Ascending aorta (tissue), 2 donors: ENCODE measurements at regions not wholly inside any gene's neighbourhood (a gene's known extent, or its start where the extent isn't known, plus 50 kb on each side); places are given as distances from the start of the nearest gene placed in this dataset.

ENCODE experiments used
- DNase-seq, 2 donors: peaks; one replicate each; pipeline ENCODE4 v3.0.0-alpha.2; 2019; ENCODE audit warnings: low spot score in 2 of 2
- H3K27ac ChIP-seq, 2 donors: fragments of 200-600 bp; sonication (generic); one replicate each; pipeline ENCODE4 v1.5.1; 2016 to 2017; ENCODE audit warnings: mild to moderate bottlenecking in 1 of 2
- H3K27me3 ChIP-seq: fragments of 200-600 bp; sonication (generic); one replicate; pipeline ENCODE4 v1.5.1; 2017
- H3K36me3 ChIP-seq, 2 donors: fragments of 200-600 bp; sonication (generic); one replicate each; pipeline ENCODE4 v1.5.1; 2016
- H3K4me1 ChIP-seq, 2 donors: fragments of 200-600 bp; sonication (generic); one replicate each; pipeline ENCODE4 v1.5.1; 2016 to 2017; ENCODE audit warnings: mild to moderate bottlenecking in 1 of 2
- H3K4me3 ChIP-seq, 2 donors: fragments of 200-600 bp; sonication (generic); one replicate each; pipeline ENCODE4 v1.5.1; 2016 to 2017; ENCODE audit warnings: mild to moderate bottlenecking in 1 of 2
- H3K9me3 ChIP-seq, 2 donors: fragments of 200-600 bp; sonication (generic); one replicate each; pipeline ENCODE4 v1.5.1; 2016
- CTCF ChIP-seq, 3 experiments: fragments of 200-600 bp in 2 of 3; fragments of 450-650 bp in 1 of 3; sonication (generic) in 2 of 3; IDR thresholded peaks; one replicate each; pipeline ENCODE4 v1.5.1; 2016 to 2019; ENCODE audit warnings: antibody characterized with exemption in 3 of 3, mild to moderate bottlenecking in 1 of 3, moderate library complexity in 1 of 3
- intact Hi-C: fragments of 100-400 bp; cut with DNase I; formaldehyde crosslinking; loops from one replicate; pipeline ENCODE4 v1.15.1; 2023

GRCh38 chr7:81004098-81004497, 85.2 kb upstream of the SEMA3C start:
- H3K36me3 ChIP-seq, result no peaks in the 10 kb centered on the region
- intact Hi-C loops, result no loop called here
- H3K4me3 ChIP-seq, result no peak overlapping the region
- H3K4me1 ChIP-seq, result no peaks in the 10 kb centered on the region
- no peak overlapping the region for H3K27ac ChIP-seq
- DNase-seq, result no peak
- no peaks in the 10 kb centered on the region for H3K9me3 ChIP-seq
- H3K27me3 ChIP-seq, result no peaks in the 10 kb centered on the region
- TF ChIP-seq CTCF (IDR thresholded peaks at IDR 0.05), result no peak

GRCh38 chr7:81003326-81003725, 84.5 kb upstream of the SEMA3C start:
- no peaks in the 10 kb centered on the region for H3K9me3 ChIP-seq
- no peak for TF ChIP-seq CTCF (IDR thresholded peaks at IDR 0.05)
- intact Hi-C loops, result no loop called here
- H3K36me3 ChIP-seq, result no peaks in the 10 kb centered on the region
- no peak overlapping the region for H3K4me3 ChIP-seq
- no peak for DNase-seq
- H3K27ac ChIP-seq, result no peak overlapping the region
- no peaks in the 10 kb centered on the region for H3K4me1 ChIP-seq
- H3K27me3 ChIP-seq, result no peaks in the 10 kb centered on the region

- Histone ChIP-seq H3K27me3 (no peaks in the 10 kb centered on the region), H3K36me3 (no peaks in the 10 kb centered on the region), H3K4me1 (no peaks in the 10 kb centered on the region), H3K4me3 (no peak overlapping the region), H3K27ac (no peak overlapping the region), H3K9me3 (no peaks in the 10 kb centered on the region)
- no peak for TF ChIP-seq CTCF (IDR thresholded peaks at IDR 0.05)
- intact Hi-C loops, result no loop called here
- DNase-seq, result no peak
Observed at GRCh38 chr7:81002421-81002820, 83.6 kb upstream of the SEMA3C start.

- H3K4me3 ChIP-seq, result no peak overlapping the region
- H3K27ac ChIP-seq, result no peak overlapping the region
- no peaks in the 10 kb centered on the region for H3K36me3 ChIP-seq
- H3K9me3 ChIP-seq, result no peaks in the 10 kb centered on the region
- no peaks in the 10 kb centered on the region for H3K27me3 ChIP-seq
- H3K4me1 ChIP-seq, result no peaks in the 10 kb centered on the region
- TF ChIP-seq CTCF (IDR thresholded peaks at IDR 0.05), result no peak
- intact Hi-C loops, result no loop called here
- DNase-seq, result no peak
Observed at GRCh38 chr7:80999771-81000170, 80.9 kb upstream of the SEMA3C start.

- no peak overlapping the region for H3K27ac ChIP-seq
Observed at GRCh38 chr7:80999100-80999499, 80.2 kb upstream of the SEMA3C start.

More at GRCh38 chr7:80999100-80999499, 80.2 kb upstream of the SEMA3C start:
- no peak for TF ChIP-seq CTCF (IDR thresholded peaks at IDR 0.05)
- intact Hi-C loops, result no loop called here
- no peaks in the 10 kb centered on the region for H3K36me3 ChIP-seq
- DNase-seq, result no peak
- H3K4me1 ChIP-seq, result no peaks in the 10 kb centered on the region
- H3K27me3 ChIP-seq, result no peaks in the 10 kb centered on the region
- H3K4me3 ChIP-seq, result no peak overlapping the region
- no peaks in the 10 kb centered on the region for H3K9me3 ChIP-seq
